HEK293T (cell line): ENCODE measurements at regions not wholly inside any gene's neighbourhood (a gene's known extent, or its start where the extent isn't known, plus 50 kb on each side); places are given as distances from the start of the nearest gene placed in this dataset.

ENCODE experiments used
- CTCF ChIA-PET: fragments of 350-600 bp; formaldehyde crosslinking; extraction: SDS; loops from one replicate; lab custom pipeline; 2021; ENCODE audit warnings: antibody characterized with exemption, inconsistent platforms; lab: Yijun Ruan, JAX
- POLR2A ChIA-PET: fragments of 350-600 bp; formaldehyde crosslinking; extraction: SDS; loops from one replicate; lab custom pipeline; 2020; ENCODE audit warnings: antibody characterized with exemption, inconsistent platforms; lab: Yijun Ruan, JAX
- DNase-seq: peaks from one replicate; pipeline ENCODE4 v3.0.0; 2012; ENCODE audit warnings: mixed read lengths; ENCODE audit errors: extremely low spot score
- ARNT ChIP-seq: fragments of 450-650 bp; IDR thresholded peaks from 2 replicates; pipeline ENCODE4 v1.6.1; 2017; ENCODE audit warnings: mild to moderate bottlenecking
- BHLHE40 ChIP-seq: fragments of 450-650 bp; IDR thresholded peaks from 2 replicates; pipeline ENCODE4 v1.6.1; 2016; ENCODE audit warnings: mild to moderate bottlenecking, moderate library complexity, borderline replicate concordance
- CTBP1 ChIP-seq: fragments of 450-650 bp; IDR thresholded peaks from 2 replicates; pipeline ENCODE4 v1.6.1; 2016; ENCODE audit warnings: borderline replicate concordance
- ELF4 ChIP-seq: fragments of 450-650 bp; IDR thresholded peaks from 2 replicates; pipeline ENCODE4 v1.6.1; 2017; ENCODE audit warnings: antibody characterized with exemption
- FOXA1 ChIP-seq: fragments of 450-650 bp; IDR thresholded peaks from 2 replicates; pipeline ENCODE4 v1.6.1; 2016; ENCODE audit warnings: mild to moderate bottlenecking
- FOXK2 ChIP-seq: fragments of 450-650 bp; IDR thresholded peaks from 2 replicates; pipeline ENCODE4 v1.6.1; 2016; ENCODE audit warnings: mild to moderate bottlenecking
- FOXM1 ChIP-seq: fragments of 450-650 bp; IDR thresholded peaks from 2 replicates; pipeline ENCODE4 v1.6.1; 2017; ENCODE audit warnings: mild to moderate bottlenecking, borderline replicate concordance
- HDGF ChIP-seq: fragments of 450-650 bp; IDR thresholded peaks from 2 replicates; pipeline ENCODE4 v1.6.1; 2017; ENCODE audit warnings: antibody characterized with exemption, borderline replicate concordance
- L3MBTL2 ChIP-seq: fragments of 450-650 bp; conservative IDR thresholded peaks from 2 replicates; pipeline ENCODE4 v1.6.1; 2016; ENCODE audit warnings: mild to moderate bottlenecking
- LEF1 ChIP-seq: fragments of 450-650 bp; IDR thresholded peaks from 2 replicates; pipeline ENCODE4 v1.6.1; 2017; ENCODE audit warnings: mild to moderate bottlenecking, borderline replicate concordance
- NFRKB ChIP-seq: fragments of 450-650 bp; IDR thresholded peaks from 2 replicates; pipeline ENCODE4 v1.6.1; 2016; ENCODE audit warnings: mild to moderate bottlenecking, moderate library complexity
- PKNOX1 ChIP-seq: fragments of 450-650 bp; IDR thresholded peaks from 2 replicates; pipeline ENCODE4 v1.6.1; 2016
- SP1 ChIP-seq: fragments of 450-650 bp; IDR thresholded peaks from 2 replicates; pipeline ENCODE4 v1.6.1; 2017
- SUZ12 ChIP-seq: fragments of 450-650 bp; IDR thresholded peaks from 2 replicates; pipeline ENCODE4 v1.6.1; 2016; ENCODE audit warnings: mild to moderate bottlenecking
- TARDBP ChIP-seq: fragments of 450-650 bp; IDR thresholded peaks from 2 replicates; pipeline ENCODE4 v1.6.1; 2016
- ZNF384 ChIP-seq: fragments of 450-650 bp; IDR thresholded peaks from 2 replicates; pipeline ENCODE4 v1.6.1; 2016

DNA sequence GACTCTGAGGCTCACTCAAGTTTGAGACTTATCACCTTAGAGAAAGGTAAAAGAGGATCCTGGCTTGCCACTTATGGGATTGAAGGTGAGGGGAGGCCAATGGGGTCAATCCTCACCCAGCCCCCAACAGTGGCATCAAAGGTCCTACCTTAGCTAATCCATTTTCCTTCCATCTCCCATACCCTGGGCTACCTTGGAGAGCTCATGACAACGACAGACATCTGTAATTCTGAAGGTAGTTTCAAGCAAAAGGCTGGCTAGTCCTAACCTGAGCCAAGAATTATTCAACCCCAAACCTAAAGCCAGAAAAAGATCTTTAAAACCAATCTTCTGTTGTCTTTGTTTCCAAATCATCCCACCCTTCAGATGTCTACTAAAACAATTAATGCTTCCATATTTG lies 179.2 kb upstream of the GHITM start:
- CTCF ChIA-PET, result no interaction called here
- POLR2A ChIA-PET, result no interaction called here
- DNase-seq, result no peak
- no peak for TF ChIP-seq BHLHE40
- TF ChIP-seq L3MBTL2, result no peak

GRCh38 chr10:83961620-83962019 lies 177.7 kb upstream of the GHITM start:
- DNase-seq, result no peak
- POLR2A ChIA-PET, result no interaction called here
- CTCF ChIA-PET, result interaction anchor here (1.3 kb wide), 1 partner anchor 90 kb away, joined by 3 read pairs; no protein-coding TSS in a partner anchor
- TF ChIP-seq ELF4 (no peak), HDGF (no peak), FOXM1 (no peak), ZNF384 (no peak), TARDBP (no peak)

- DNase-seq, result no peak
- ChIA-PET POLR2A (no interaction called here), CTCF (no interaction called here)
- no peak for TF ChIP-seq ARNT
- no peak for TF ChIP-seq SUZ12
- no peak for TF ChIP-seq NFRKB
- TF ChIP-seq L3MBTL2, result no peak
Observed at GRCh38 chr10:83963446-83963845, 175.9 kb upstream of the GHITM start.

DNA sequence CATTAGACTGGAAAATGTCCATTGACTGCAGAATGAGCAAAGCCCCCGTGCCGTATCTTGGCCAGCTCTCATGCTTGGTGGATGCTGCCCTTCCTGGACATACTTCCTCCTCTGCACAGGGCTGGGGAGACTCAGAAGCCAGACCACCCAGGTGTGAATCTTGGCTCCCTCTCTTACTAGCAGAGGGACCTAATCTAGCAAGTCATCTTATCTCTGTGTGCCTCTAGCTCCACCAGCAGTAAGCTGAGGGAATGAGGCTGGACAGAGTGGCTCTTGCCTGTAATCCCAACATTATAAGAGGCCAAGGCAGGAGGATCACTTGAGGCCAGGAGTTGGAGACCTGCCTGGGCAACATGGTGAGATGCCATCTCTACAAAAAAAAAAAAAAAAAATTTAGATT lies 173.8 kb upstream of the GHITM start:
- no peak for DNase-seq
- TF ChIP-seq HDGF, result no peak
- TF ChIP-seq TARDBP, result no peak
- TF ChIP-seq SP1, result no peak
- no peak for TF ChIP-seq ARNT
- no peak for TF ChIP-seq SUZ12
- no peak for TF ChIP-seq FOXK2
- no peak for TF ChIP-seq FOXA1
- TF ChIP-seq ZNF384, result no peak
- no peak for TF ChIP-seq L3MBTL2
- TF ChIP-seq NFRKB, result no peak
- TF ChIP-seq CTBP1, result no peak
- no peak for TF ChIP-seq BHLHE40
- CTCF ChIA-PET, result interaction anchor here (0.7 kb wide), 2 partner anchors 11 to 544 kb away, joined by 3 to 8 read pairs; no protein-coding TSS in a partner anchor
- POLR2A ChIA-PET, result no interaction called here

DNA sequence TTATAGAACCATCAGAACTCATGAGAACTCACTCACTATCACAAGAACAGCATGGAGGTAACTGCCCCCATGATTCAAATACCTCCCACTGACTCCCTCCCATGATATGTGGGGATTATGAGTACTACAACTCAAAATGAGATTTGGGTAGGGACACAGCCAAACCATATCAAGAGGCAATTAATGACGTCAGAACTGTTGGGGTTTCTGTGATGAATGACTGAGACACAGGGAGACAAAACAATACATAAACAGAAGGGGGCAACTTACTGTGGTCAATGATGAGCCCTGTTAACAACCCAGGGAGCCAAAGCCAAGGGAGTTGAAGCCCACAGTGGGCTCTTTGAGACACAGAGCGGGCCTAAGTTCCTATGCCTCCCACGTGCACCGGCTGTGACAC lies 171.3 kb upstream of the GHITM start:
- ChIA-PET POLR2A (no interaction called here), CTCF (no interaction called here)
- no peak for DNase-seq
- TF ChIP-seq FOXK2 (no peak), ARNT (no peak), PKNOX1 (no peak), ZNF384 (no peak)

DNA sequence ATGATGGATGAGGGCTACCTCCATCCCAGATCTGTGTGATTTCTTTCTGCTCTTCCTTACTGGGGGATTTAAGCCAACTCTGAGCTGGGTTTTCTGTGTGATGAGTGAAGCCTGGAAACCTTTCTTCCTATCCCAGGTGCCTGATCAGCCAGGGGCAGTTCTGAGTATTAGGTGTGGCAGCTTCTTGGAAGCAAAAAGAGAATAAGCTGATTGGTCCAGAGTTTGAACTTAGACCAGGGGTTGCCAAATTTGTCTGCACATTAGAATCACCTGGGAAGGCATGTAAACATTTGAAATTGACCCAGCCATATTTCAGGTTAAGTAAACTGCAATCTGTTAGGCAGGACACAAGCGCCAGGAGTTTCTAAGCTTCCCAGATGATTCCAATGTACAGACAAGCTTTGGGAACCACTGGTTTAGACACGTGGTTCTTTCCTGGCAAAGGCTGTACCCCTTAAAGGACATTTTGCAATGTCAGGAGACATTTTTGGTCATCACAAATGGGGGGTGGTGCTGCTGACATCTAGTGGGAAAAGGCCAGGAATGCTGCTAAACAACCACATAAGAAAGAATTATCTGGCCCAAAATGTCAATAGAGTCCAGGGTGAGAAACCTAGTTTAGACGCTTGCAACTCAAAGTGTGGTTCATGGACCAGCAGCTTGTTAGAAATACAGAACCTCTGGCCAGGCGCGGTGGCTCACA lies 160.5 kb upstream of the GHITM start:
- TF ChIP-seq ELF4 (no peak), TARDBP (no peak), SUZ12 (no peak), FOXK2 (no peak), FOXM1 (no peak), ZNF384 (no peak), PKNOX1 (no peak), NFRKB (no peak), HDGF (no peak), L3MBTL2 (no peak), CTBP1 (no peak), SP1 (no peak), LEF1 (no peak), ARNT (no peak), BHLHE40 (no peak), FOXA1 (no peak)
- DNase-seq, result no peak
- ChIA-PET CTCF (no interaction called here), POLR2A (no interaction called here)

DNA sequence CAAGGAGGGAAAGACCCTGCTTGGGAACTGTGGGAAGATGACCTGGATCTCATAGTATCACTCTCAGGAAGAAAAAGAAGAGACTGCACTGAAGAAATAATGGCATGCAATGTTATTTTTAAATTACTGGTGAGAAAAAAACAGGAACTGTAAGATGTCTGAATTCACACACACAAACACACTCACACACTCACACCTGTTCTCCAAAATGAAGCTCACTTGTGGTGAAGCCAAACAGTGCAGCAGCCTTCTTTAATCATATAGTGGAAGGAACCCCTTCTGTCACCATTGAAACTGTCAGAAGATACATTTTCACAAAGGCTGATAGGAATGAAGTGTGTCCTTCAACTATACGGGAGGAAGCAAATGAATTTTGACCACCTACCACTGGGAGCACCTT lies 156.5 kb upstream of the GHITM start:
- ChIA-PET CTCF (interaction anchor here (1.3 kb wide), 1 partner anchor 10 kb away, joined by 4 read pairs; no protein-coding TSS in a partner anchor), POLR2A (no interaction called here)
- TF ChIP-seq ZNF384 (no peak), SUZ12 (no peak), HDGF (no peak)
- DNase-seq, result no peak

DNA sequence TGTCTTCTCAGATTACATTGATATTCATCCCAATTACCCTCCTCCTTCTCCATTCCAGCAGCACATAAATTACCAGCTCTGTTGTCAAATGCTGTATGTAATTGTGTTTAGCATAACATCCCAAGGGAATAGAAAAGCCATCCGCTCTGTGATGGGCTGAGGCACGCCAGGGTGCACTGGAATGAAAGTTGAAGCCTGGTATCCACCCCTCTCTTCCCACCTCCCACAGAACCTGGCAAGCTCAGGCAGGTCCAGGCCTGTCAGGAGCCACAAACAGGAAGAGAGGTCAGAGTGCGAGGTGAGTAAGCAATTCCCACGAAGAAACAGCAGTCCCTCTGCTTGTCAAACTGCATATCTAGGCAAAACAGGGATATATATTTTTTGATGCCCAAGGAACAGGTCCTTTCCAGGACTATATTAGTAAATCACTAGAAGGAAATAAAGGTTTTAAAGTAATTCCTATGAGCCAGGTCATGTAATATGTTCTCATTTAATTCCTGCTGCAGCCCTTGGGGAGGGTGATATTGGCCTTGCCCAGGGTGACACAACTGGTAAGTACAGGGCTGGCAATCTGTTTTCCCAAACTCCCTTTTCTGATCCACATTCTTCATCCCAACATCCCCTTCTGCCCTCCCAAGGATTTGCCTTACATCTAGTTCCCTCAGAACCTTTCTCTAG lies 155.6 kb upstream of the GHITM start:
- POLR2A ChIA-PET, result no interaction called here
- CTCF ChIA-PET, result interaction anchor here (1.3 kb wide), 1 partner anchor 9 kb away, joined by 4 read pairs; no protein-coding TSS in a partner anchor
- peak; percentile 26 for DNase-seq
- TF ChIP-seq PKNOX1 (peak; percentile 25; the same call in 1 of the 2 replicates), ELF4 (no peak)
